B cell (primary cell): ENCODE measurements at regions not wholly inside any gene's neighbourhood (a gene's known extent, or its start where the extent isn't known, plus 50 kb on each side); places are given as distances from the start of the nearest gene placed in this dataset.

Source experiments
- ATAC-seq: fragments of 200-7000 bp; cut with Tn5 transposase; one replicate; pipeline ENCODE4 v1.10.0; 2021; ENCODE audit warnings: low read depth, mild to moderate bottlenecking, moderate number of reproducible peaks, moderate library complexity
- CTCF ChIA-PET: fragments of 350-600 bp; sonication (Branson Sonifier 250); formaldehyde crosslinking; loops from one replicate; lab custom pipeline; 2021; ENCODE audit warnings: antibody characterized with exemption, inconsistent platforms; lab: Charles Lee
- POLR2A ChIA-PET: fragments of 350-600 bp; sonication (Branson Sonifier 250); formaldehyde crosslinking; loops from one replicate; lab custom pipeline; 2021; ENCODE audit warnings: antibody characterized with exemption; lab: Charles Lee
- DNase-seq: peaks from one replicate; pipeline ENCODE4 v3.0.0; 2013
- H2AFZ ChIP-seq: 2 replicates; pipeline ENCODE4 v1.6.1; 2012; ENCODE audit warnings: mild to moderate bottlenecking, low read depth, low read length; ENCODE audit not compliant: insufficient read depth, poor library complexity, severe bottlenecking
- H3K27ac ChIP-seq, 2 donors: 1 replicate in 1 of 2; 2 replicates in 1 of 2; pipeline ENCODE4 v1.5.1; 2012 to 2013; ENCODE audit warnings: low read length in 2 of 2, mild to moderate bottlenecking in 2 of 2, moderate library complexity in 1 of 2
- H3K27me3 ChIP-seq, 4 experiments: fragments of 200-600 bp in 1 of 4; sonication (generic) in 1 of 4; replicated peaks in 1 of 4; 1 replicate in 2 of 4; 2 replicates in 2 of 4; pipeline versions ENCODE4 v1.6.1 to v1.7.0; 2013 to 2016; ENCODE audit warnings: low read length in 3 of 4, mild to moderate bottlenecking in 2 of 4, mixed read lengths in 1 of 4, moderate library complexity in 1 of 4; ENCODE audit not compliant: insufficient read depth in 4 of 4, control insufficient read depth in 3 of 4; ENCODE audit errors: control extremely low read depth in 1 of 4
- H3K36me3 ChIP-seq, 2 experiments: replicated peaks in 1 of 2; 1 replicate in 1 of 2; 2 replicates in 1 of 2; pipeline versions ENCODE4 v1.6.1 to v1.7.1; 2013; ENCODE audit warnings: low read length in 1 of 2; ENCODE audit not compliant: insufficient read depth in 2 of 2, control insufficient read depth in 1 of 2; ENCODE audit errors: control extremely low read depth in 1 of 2, extremely low read depth in 1 of 2
- H3K4me1 ChIP-seq, 2 donors: fragments of 200-600 bp in 1 of 2; sonication (generic) in 1 of 2; 1 replicate in 1 of 2; 2 replicates in 1 of 2; pipeline versions ENCODE4 v1.5.1 to v1.6.1; 2013 to 2017; ENCODE audit warnings: low read length in 2 of 2; ENCODE audit not compliant: control insufficient read depth in 2 of 2, insufficient read depth in 2 of 2
- H3K4me2 ChIP-seq: replicated peaks from 2 replicates; pipeline ENCODE3; 2012; ENCODE audit warnings: mild to moderate bottlenecking, low read depth, low read length; ENCODE audit not compliant: poor library complexity, severe bottlenecking
- H3K4me3 ChIP-seq, 5 experiments: fragments of 200-600 bp in 1 of 5; sonication (generic) in 1 of 5; 1 replicate in 3 of 5; 2 replicates in 2 of 5; pipeline versions ENCODE4 v1.5.1 to v1.7.0; 2011 to 2016; ENCODE audit warnings: low read length in 4 of 5, mild to moderate bottlenecking in 4 of 5, low read depth in 2 of 5, control low read depth in 1 of 5, moderate library complexity in 1 of 5; ENCODE audit not compliant: insufficient read depth in 1 of 5; ENCODE audit errors: control extremely low read depth in 1 of 5, extremely low read depth in 1 of 5
- H3K79me2 ChIP-seq: fragments of 200-600 bp; sonication (generic); one replicate; pipeline ENCODE4 v1.6.0; 2016; ENCODE audit warnings: low read length; ENCODE audit not compliant: control insufficient read depth, insufficient read depth
- H3K9ac ChIP-seq: fragments of 200-600 bp; sonication (generic); 2 replicates; pipeline ENCODE4 v1.6.1; 2017; ENCODE audit warnings: mild to moderate bottlenecking, low read length, moderate library complexity
- H3K9me3 ChIP-seq, 3 donors: one replicate each; pipeline versions ENCODE4 v1.6.1 to v1.7.1; 2013; ENCODE audit warnings: low read length in 2 of 3; ENCODE audit not compliant: control insufficient read depth in 2 of 3, insufficient read depth in 1 of 3; ENCODE audit errors: control extremely low read depth in 1 of 3
- H4K20me1 ChIP-seq: 2 replicates; pipeline ENCODE4 v1.6.0; 2012; ENCODE audit warnings: mild to moderate bottlenecking, low read length; ENCODE audit not compliant: insufficient read depth, control insufficient read depth, poor library complexity, severe bottlenecking
- H3K27ac Mint-ChIP-seq: one replicate; pipeline ENCODE4 v1.8.0; 2021; ENCODE audit warnings: mixed read lengths
- H3K27me3 Mint-ChIP-seq: one replicate; pipeline ENCODE4 v1.8.0; 2021; ENCODE audit warnings: mixed read lengths
- H3K4me1 Mint-ChIP-seq: one replicate; pipeline ENCODE4 v1.8.0; 2021; ENCODE audit warnings: mixed read lengths
- H3K4me3 Mint-ChIP-seq: one replicate; pipeline ENCODE4 v1.8.0; 2021; ENCODE audit warnings: mixed read lengths
- H3K9me3 Mint-ChIP-seq: one replicate; pipeline ENCODE4 v1.8.0; 2022; ENCODE audit warnings: mixed read lengths; ENCODE audit not compliant: insufficient read depth
- CTCF ChIP-seq: fragments of 200-600 bp; IDR thresholded peaks from one replicate; pipeline ENCODE4 v1.8.0; 2022; ENCODE audit warnings: antibody characterized with exemption, mild to moderate bottlenecking
- EZH2 ChIP-seq: IDR thresholded peaks from 2 replicates; pipeline ENCODE4 v1.6.1; 2012; ENCODE audit warnings: borderline replicate concordance, low read depth, mild to moderate bottlenecking, moderate library complexity, low read length; ENCODE audit not compliant: insufficient read depth, poor library complexity, severe bottlenecking
- WGBS: methylation state at CpG from one replicate; pipeline ENCODE4 v1.1.5; 2013; ENCODE audit warnings: missing lambda C conversion rate; ENCODE audit not compliant: insufficient coverage; 5-methylcytosine and 5-hydroxymethylcytosine counted together
- intact Hi-C: fragments of 100-400 bp; cut with micrococcal nuclease; formaldehyde crosslinking; loops from one replicate; pipeline ENCODE4 v1.10.0; 2022

- Histone ChIP-seq H3K79me2 (no peaks in the 10 kb centered on the region), H3K27me3 (peaks cover 0 to 8% (median 5%) of the 10 kb centered on the region in 4 experiments), H3K9ac (no peak overlapping the region), H4K20me1 (no peaks in the 10 kb centered on the region), H3K27ac (no peak overlapping the region), H3K4me1 (no peaks in the 10 kb centered on the region), H3K9me3 (no peaks in the 10 kb centered on the region), H3K4me3 (no peak overlapping the region), H2AFZ (no peak overlapping the region), H3K36me3 (no peaks in the 10 kb centered on the region), H3K4me2 (no peak overlapping the region)
- H3K27me3 Mint-ChIP-seq = peaks cover 41% of the 10 kb centered on the region
- no peak overlapping the region for H3K4me3 Mint-ChIP-seq
- no peak for TF ChIP-seq CTCF
- no peak for TF ChIP-seq EZH2
- no peaks in the 10 kb centered on the region for H3K9me3 Mint-ChIP-seq
- no peaks in the 10 kb centered on the region for H3K4me1 Mint-ChIP-seq
- DNase-seq (no peak), ATAC-seq (no peak)
- ChIA-PET CTCF (interaction anchor here (0.5 kb wide), 1 partner anchor 1004 kb away, joined by 4 read pairs; no protein-coding TSS in a partner anchor), POLR2A (no interaction called here)
- 100% methylated on average over 1 of the region's 1 CpG for WGBS
- intact Hi-C loops = no loop called here
- no peak overlapping the region for H3K27ac Mint-ChIP-seq
Measured at GRCh38 chr14:54213536-54213935, 183.3 kb upstream of the CDKN3 start.

GRCh38 chr14:54216827-54217226, 180.0 kb upstream of the CDKN3 start:
- H3K27me3 ChIP-seq = peaks cover 0 to 28% (median 16%) of the 10 kb centered on the region in 4 experiments
- Mint-ChIP-seq H3K27me3 (peaks cover 54% of the 10 kb centered on the region), H3K4me1 (peaks cover 10% of the 10 kb centered on the region), H3K27ac (no peak overlapping the region), H3K4me3 (no peak overlapping the region), H3K9me3 (no peaks in the 10 kb centered on the region)
- H4K20me1 ChIP-seq = no peaks in the 10 kb centered on the region
- no peaks in the 10 kb centered on the region for H3K9me3 ChIP-seq
- peaks cover 14 to 19% of the 10 kb centered on the region in 2 donors for H3K4me1 ChIP-seq
- no peaks in the 10 kb centered on the region for H3K79me2 ChIP-seq
- no peak overlapping the region for H3K4me2 ChIP-seq
- no peak for ATAC-seq
- TF ChIP-seq EZH2 (no peak), CTCF (no peak)
- no peak overlapping the region for H3K27ac ChIP-seq
- no peak overlapping the region for H2AFZ ChIP-seq
- no peaks in the 10 kb centered on the region for H3K36me3 ChIP-seq
- H3K9ac ChIP-seq = no peak overlapping the region
- ChIA-PET CTCF (no interaction called here), POLR2A (no interaction called here)
- no peak for DNase-seq
- no CpG with 5 or more reads among the region's 3 CpGs for WGBS
- H3K4me3 ChIP-seq = no peak overlapping the region
- intact Hi-C loops = no loop called here
